ENCODE measurements at regions not wholly inside any gene's neighbourhood (a gene's known extent, or its start where the extent isn't known, plus 50 kb on each side); places are given as distances from the start of the nearest gene placed in this dataset.

- Histone ChIP-seq H3K18ac (ENCODE audit: low read depth, low read length) (no peak overlapping the region), H4K20me1 (ENCODE audit: insufficient read depth, low read length) (no peaks in the 10 kb centered on the region), H2BK15ac (ENCODE audit: low read depth, low read length) (no peak overlapping the region), H3K79me1 (ENCODE audit: low read depth in 1 of 2, low read length in 2 of 2) (no peaks in the 10 kb centered on the region), H2AFZ (replicated peaks; ENCODE audit: low read length, poor library complexity) (no peak overlapping the region), H3K4ac (ENCODE audit: low read depth, low read length) (no peak overlapping the region), H2AK5ac (ENCODE audit: low read depth, low read length) (no peak overlapping the region), H3K14ac (replicated peaks; ENCODE audit: low read depth, low read length) (no peak overlapping the region), H4K8ac (ENCODE audit: low read depth in 2 of 2, low read length in 2 of 2) (no peak overlapping the region), H3K9me3 (ENCODE audit: control insufficient read depth, insufficient read depth, low read length) (no peaks in the 10 kb centered on the region), H3K23ac (ENCODE audit: low read depth, low read length) (no peak overlapping the region), H3K27ac (ENCODE audit: insufficient read depth, low read length) (no peak overlapping the region), H2BK120ac (ENCODE audit: low read depth, low read length) (no peak overlapping the region), H3K9me1 (ENCODE audit: insufficient read depth, low read length) (no peaks in the 10 kb centered on the region), H2BK5ac (ENCODE audit: low read depth, low read length, poor library complexity, severe bottlenecking) (no peak overlapping the region), H3K4me1 (ENCODE audit: control insufficient read depth, insufficient read depth, low read length) (no peaks in the 10 kb centered on the region), H3K4me3 (ENCODE audit: insufficient read depth, low read depth, low read length) (no peak overlapping the region), H2AK9ac (replicated peaks; ENCODE audit: low read depth, low read length, poor library complexity) (no peak overlapping the region), H3K27me3 (ENCODE audit: control insufficient read depth, insufficient read depth, low read length) (no peaks in the 10 kb centered on the region), H4K5ac (ENCODE audit: low read depth, low read length) (no peak overlapping the region), H3K9ac (ENCODE audit: low read depth, low read length) (no peak overlapping the region), H3K36me3 (ENCODE audit: control insufficient read depth, insufficient read depth, low read length) (no peaks in the 10 kb centered on the region), H4K91ac (ENCODE audit: insufficient read depth, low read depth, low read length) (no peak overlapping the region), H3K4me2 (ENCODE audit: low read depth, low read length) (no peak overlapping the region), H2BK20ac (ENCODE audit: low read depth, low read length) (no peak overlapping the region), H3K56ac (ENCODE audit: extremely low read depth, insufficient read depth, low read length) (no peak overlapping the region)
- ATAC-seq (ENCODE audit: low read depth) (no peak), DNase-seq (no peak)
- no CpG with 5 or more reads among the region's 1 CpG for WGBS, 2 experiments (ENCODE audit: extremely low coverage in 2 of 2, insufficient read length in 1 of 2)
- no TSS peak for BruUV-seq (replicated peaks)
- intact Hi-C loops (cut with micrococcal nuclease) (no loop called here), in situ Hi-C loops (cut with MboI; ENCODE audit: low sequenced_read_pairs) (no loop called here), dilution Hi-C loops (cut with HindIII; ENCODE audit: low sequenced_read_pairs, unreplicated experiment) (no loop called here)
- ChIA-PET POLR2A (ENCODE audit: unreplicated experiment) (no interaction called here), CTCF (no interaction called here)
- no peak for TF ChIP-seq MAZ (IDR thresholded peaks at IDR 0.05; ENCODE audit: borderline replicate concordance, low read depth, low read length)
Observed at GRCh38 chr4:120452536-120452935, 385.9 kb upstream of the MAD2L1 start.

All from IMR-90 (cell line).